K562 (cell line): ENCODE measurements at regions not wholly inside any gene's neighbourhood (a gene's known extent, or its start where the extent isn't known, plus 50 kb on each side); places are given as distances from the start of the nearest gene placed in this dataset.

Experiments
- HDAC8 ChIP-seq: fragments of 450-650 bp; IDR thresholded peaks from 2 replicates; pipeline ENCODE4 v1.6.1; 2016; ENCODE audit warnings: mild to moderate bottlenecking, missing genetic modification characterization, moderate library complexity, missing compliant biosample characterization
- MTF1 ChIP-seq: fragments of 250-450 bp; sonication (Bioruptor Pico); IDR thresholded peaks from 2 replicates; pipeline ENCODE4 v1.9.0; 2021; ENCODE audit warnings: moderate library complexity, mild to moderate bottlenecking, inconsistent platforms, borderline replicate concordance
- MYC ChIP-seq, 2 experiments: fragments of 250-450 bp in 1 of 2; sonication (Bioruptor Pico) in 1 of 2; IDR thresholded peaks; 2 replicates each; pipeline versions ENCODE4 v1.5.1 to v1.6.1; 2012 to 2021; ENCODE audit warnings: low read depth in 2 of 2, borderline replicate concordance in 1 of 2, improper control_type of control experiment in 1 of 2, low read length in 1 of 2, mild to moderate bottlenecking in 1 of 2, moderate library complexity in 1 of 2
- RAD51 ChIP-seq: fragments of 450-650 bp; IDR thresholded peaks from 2 replicates; pipeline ENCODE4 v1.7.1; 2016; ENCODE audit warnings: low read depth, mild to moderate bottlenecking, borderline replicate concordance
- TAF1 ChIP-seq: IDR thresholded peaks from 2 replicates; pipeline ENCODE4 v1.6.1; 2011; ENCODE audit warnings: mild to moderate bottlenecking, low read length, moderate library complexity; ENCODE audit not compliant: insufficient read depth, control insufficient read depth, severe bottlenecking; ENCODE audit errors: extremely low read depth
- TFE3 ChIP-seq: fragments of 450-650 bp; formaldehyde crosslinking; IDR thresholded peaks from 2 replicates; pipeline ENCODE4 v1.4.0; 2020; ENCODE audit warnings: mild to moderate bottlenecking, mixed read lengths
- ZNF589 ChIP-seq: fragments of 200-800 bp; sonication (Bioruptor generic); IDR thresholded peaks from 2 replicates; pipeline ENCODE4 v1.6.1; 2016; ENCODE audit warnings: low read depth, missing genetic modification characterization, missing compliant biosample characterization
- ZNF592 ChIP-seq: fragments of 450-650 bp; IDR thresholded peaks from 2 replicates; pipeline ENCODE4 v1.6.1; 2017; ENCODE audit warnings: antibody characterized with exemption, mild to moderate bottlenecking

- TF ChIP-seq ZNF592 (peak; percentile 82), MTF1 (CRISPR knock-in tag) (no peak), RAD51 (no peak), HDAC8 (tag) (no peak), TAF1 (no peak), MYC (IDR thresholded peaks at IDR 0.05; ENCODE audit: low read depth, low read length) (peak; percentile 86), MYC (CRISPR knock-in tag; IDR thresholded peaks at IDR 0.05; ENCODE audit: borderline replicate concordance, low read depth) (no peak), TFE3 (no peak), ZNF589 (peak; percentile 86)
These were observed 379.1 kb upstream of the PROK2 start for GRCh38 chr3:72163809-72164634.
